COLO829 (cell line): ENCODE measurements at regions not wholly inside any gene's neighbourhood (a gene's known extent, or its start where the extent isn't known, plus 50 kb on each side); places are given as distances from the start of the nearest gene placed in this dataset.

Experiments used
- DNase-seq: peaks from one replicate; pipeline ENCODE4 v3.0.0; 2012; ENCODE audit warnings: low spot score

GRCh38 chr5:116841734-116842133 is 267.1 kb upstream of the SEMA6A start:
- no peak for DNase-seq

GRCh38 chr5:116838011-116838536 is 263.5 kb upstream of the SEMA6A start:
- DNase-seq: no peak

DNA sequence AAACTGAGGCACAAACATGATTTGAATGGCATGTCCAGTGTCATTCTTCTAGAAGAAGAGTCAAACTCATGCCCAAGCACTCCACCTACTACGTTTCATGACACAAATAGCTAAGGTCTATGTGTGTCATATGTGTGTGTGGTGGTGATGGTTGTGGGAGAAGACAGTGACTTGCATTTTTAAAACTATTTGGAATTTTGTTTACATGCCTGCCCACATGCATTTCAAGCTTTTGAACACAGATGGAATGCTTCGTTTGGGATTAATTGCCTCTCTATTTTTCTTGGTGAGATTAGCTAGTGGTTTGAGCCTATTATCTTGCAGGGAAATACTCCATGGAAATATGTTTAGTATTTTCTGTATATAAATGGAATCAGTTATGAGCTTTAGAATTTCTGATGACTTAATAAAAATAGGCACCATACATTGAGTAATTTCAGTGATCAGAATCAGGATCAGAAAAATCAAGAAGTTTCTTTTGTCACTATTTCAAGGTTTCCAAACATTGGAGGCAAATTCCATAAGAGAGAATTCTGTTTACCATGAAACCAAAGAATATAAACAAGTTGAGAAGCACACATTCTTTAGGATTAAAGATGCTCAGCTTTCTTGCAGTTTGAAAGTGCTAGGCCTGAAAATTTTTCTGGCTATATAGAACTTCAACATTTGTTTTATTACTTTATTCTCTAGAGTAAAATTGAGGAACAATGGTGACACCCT is 260.3 kb upstream of the SEMA6A start:
- DNase-seq: no peak

DNA sequence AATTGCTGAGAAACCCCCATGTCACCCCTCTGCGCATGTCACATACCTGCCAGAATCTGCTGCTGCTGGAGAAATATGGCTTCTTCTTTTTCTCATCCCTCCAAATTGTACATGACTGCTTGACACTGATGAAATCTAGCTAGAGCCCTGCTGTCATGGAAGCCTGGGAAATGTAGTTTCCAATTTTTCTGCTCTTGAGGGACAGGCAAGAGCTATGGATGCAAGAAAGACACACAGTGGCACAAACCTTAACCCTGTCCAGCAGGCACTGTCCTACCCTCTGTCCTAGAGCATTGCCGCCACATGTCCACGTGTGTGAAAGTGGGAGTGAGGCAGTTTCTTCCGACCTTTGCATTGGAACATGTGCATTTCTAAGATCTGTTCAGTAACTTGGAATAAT is 255.5 kb upstream of the SEMA6A start:
- no peak for DNase-seq

GRCh38 chr5:116827078-116827477 is 252.5 kb upstream of the SEMA6A start:
- no peak for DNase-seq

DNA sequence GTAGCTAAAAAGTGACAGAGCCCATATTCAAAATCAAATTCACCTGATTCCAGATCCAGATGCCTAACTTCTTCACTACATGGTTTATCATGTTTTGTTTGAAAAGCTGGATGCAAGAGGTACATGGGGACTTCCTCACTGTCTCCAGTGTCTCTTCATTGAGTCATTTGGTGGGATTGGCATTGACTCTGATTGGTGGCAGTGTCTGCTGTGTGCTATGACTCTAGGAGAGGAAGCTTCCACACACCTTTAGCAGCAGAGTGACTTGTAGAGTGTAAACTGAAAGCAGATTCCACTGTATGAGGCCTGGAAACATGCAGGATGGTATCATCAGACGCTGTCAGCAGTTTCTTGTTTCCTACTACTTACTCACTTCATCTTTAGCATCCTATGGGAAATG is 250.9 kb upstream of the SEMA6A start:
- DNase-seq: no peak

DNA sequence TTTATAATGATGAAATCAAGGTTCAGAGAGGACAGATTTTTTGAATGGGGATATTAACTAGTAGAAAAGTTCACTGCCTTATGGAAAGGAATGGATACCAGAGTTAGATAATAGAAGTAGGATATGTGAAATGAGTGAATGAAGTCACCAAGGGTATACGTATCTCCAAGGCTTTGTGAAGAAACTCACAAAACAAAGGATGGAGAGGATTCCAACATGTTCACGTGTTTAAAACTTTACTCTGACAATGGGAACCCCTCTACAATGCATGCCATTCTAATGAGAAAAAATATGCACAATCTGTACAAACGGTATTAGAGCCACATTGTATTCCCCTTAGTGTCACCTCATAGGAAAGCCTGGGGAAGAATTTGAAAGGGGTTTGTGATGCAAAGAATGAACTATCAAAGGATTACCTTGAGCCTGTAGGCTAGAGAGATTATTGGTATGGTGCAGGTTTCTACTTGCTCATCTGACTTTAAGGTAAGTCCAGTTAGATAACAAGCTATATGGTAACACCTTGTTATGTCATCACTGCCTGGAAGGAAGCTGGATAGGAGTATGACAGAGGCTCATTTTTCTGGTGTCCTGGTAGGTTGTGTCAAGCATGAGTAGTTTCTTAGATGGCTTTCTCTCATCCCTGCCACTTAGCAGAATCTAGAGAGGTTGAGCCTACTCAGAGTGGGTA is 250.3 kb upstream of the SEMA6A start:
- no peak for DNase-seq

GRCh38 chr5:116814626-116815385 is 240.2 kb upstream of the SEMA6A start:
- no peak for DNase-seq

- DNase-seq: no peak
Observed at GRCh38 chr5:116813906-116814305, 239.3 kb upstream of the SEMA6A start.

- DNase-seq: no peak
Observed at GRCh38 chr5:116813356-116813755, 238.7 kb upstream of the SEMA6A start.

DNA sequence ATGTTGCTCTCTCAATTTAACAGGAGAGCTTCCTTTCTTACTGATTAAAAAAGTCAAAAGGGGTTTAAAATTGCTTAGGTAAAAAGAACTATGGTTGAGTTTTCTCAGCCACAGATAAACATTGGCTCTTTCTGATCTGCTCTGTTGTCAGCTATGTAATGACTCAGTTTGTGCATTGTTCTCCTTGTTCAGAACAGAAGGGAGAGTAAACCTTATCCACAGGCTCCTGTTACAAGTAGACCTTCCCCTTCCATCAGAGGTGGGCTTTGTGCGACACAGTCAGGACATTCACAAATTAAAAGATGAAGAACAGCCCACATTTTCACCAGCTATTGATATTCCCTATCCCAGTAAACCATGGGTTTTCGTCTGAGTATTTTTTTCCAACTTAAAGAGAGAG is 236.3 kb upstream of the SEMA6A start:
- DNase-seq: no peak

GRCh38 chr5:116806836-116807235 is 232.2 kb upstream of the SEMA6A start:
- DNase-seq: no peak

DNA sequence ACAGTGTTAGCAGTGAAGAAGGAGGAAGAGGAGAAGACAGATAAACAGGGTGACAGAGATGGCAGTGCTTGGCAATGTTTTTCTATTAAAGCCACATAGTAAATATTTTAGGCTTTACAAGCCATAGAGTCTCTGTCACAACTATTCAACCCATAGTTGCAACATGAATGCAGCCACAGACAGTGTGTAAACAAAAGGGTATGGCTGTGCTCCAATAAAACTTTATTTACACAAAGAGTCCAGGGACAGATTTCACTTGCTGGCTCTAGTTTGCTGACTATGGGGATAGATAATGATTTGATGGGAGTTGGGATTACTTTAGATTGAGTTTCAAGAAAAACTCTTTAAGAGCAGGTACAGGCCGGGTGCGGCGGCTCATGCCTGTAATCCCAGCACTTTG is 224.8 kb upstream of the SEMA6A start:
- no peak for DNase-seq

- no peak for DNase-seq
Observed at GRCh38 chr5:116795189-116795588, 220.6 kb upstream of the SEMA6A start.

- no peak for DNase-seq
Observed at GRCh38 chr5:116789522-116789921, 214.9 kb upstream of the SEMA6A start.

DNA sequence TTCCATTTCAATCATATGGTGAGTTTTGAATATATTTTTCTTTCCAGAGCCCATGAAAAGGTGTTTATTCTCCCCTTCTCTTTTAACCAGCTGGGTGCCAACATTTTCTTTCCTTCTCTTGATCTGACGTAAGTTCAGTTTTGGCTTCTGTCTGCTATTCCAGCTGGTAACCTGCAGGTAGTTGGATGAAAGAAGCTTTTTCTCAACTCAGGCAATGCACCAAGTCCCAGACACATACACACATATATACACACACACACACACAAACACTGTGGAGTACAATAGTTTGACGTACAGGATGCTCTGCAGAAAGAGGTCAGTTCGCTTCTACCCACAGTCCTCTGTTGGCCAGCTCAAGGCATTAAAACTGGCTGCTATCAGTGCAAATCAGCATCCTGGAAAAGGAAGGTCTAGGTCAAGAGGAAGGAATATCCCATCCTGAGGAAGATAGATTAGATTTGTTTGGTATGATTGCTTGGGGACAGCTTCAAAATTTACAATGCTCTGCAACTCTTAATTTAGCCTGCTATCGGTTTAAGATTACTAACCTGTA is 214.3 kb upstream of the SEMA6A start:
- no peak for DNase-seq

GRCh38 chr5:116787570-116787969 is 212.9 kb upstream of the SEMA6A start:
- no peak for DNase-seq

DNA sequence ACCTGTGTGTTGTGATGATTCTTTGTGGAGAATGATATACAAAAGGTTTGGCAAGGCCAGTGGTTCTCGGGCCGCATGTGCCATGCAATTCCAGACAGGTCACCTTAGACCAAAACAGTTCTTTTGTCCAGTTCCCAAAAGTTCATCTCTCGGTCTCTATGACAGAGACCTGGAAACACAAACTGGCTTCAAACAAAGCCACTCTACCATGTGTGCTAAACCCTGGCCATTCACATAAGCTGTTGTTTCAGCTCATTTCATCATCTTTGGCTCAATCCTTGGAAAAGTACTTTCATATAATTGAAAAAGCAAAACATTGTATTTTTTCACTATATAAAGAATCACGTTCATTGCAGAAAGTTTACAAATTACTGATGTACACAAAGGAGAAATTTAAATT is 210.5 kb upstream of the SEMA6A start:
- DNase-seq: no peak

- DNase-seq: no peak
Observed at GRCh38 chr5:116779846-116780245, 205.2 kb upstream of the SEMA6A start.

DNA sequence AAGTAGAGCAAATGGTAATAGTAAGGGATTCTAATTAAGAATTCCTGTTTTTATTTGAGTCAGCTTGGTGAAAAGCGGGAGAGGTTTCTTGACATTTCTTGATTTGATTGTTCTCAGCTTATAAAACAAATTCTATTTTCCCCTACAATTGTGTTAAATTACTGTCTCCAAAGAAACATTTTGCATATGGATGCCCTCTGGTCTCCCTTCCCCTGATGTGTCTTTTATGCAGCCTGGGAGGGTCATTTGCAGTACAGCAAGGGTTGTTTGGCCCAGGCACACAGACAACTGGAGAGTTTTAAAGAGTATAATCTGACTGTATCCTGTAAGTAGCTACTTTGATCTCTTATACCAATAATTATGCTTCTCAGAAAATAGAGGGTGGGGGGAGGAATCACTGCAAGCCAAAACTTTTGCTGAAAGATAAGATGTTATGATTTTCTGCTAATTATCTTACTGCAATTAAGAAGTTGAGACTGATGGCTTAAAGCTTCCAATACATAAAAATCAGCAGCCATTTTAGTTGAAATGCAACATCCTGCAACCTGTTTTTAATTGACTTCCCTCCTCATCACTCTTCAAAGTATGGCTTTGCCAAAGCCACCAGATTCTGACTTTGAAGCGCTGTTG is 204.1 kb upstream of the SEMA6A start:
- no peak for DNase-seq

DNA sequence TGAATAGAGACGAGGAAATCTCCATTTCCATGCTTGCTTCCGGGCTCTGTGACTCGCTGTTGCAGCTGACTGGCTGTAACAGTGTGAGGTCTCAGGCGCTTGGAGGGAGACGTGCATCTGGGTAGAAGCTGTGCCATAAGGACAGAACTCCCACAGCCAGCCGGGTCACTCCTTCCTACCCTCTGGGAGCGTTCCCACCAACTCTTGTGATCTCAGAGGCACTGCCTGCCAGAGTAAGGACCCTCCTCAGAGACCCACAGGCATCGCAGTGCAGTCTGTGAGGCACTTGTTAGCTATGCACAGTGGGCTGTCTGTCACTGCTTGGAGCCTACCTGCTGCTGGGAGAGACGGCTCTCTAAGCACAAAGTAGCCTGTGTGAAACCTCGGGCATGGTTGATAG is 203.4 kb upstream of the SEMA6A start:
- no peak for DNase-seq

DNA sequence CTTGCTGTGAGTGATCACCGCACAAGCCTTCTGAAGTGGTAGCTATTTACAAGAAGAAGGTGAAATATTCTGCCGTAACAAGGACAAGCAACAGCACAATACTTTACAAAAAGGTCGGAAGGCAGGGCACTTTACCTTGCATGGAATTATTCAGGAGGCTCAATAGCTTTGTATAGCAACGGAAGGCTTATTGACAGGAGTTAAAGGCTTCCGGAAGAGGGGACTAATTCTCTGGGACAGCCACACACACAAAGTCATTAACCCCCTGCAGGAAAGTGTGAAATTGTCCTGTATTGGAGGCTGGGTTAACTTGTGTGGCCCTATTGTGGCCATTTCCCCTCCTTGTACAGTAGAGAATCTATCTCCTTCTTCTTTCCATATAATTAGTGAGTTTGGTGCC is 199.3 kb upstream of the SEMA6A start:
- no peak for DNase-seq
